ENCODE measurements at regions not wholly inside any gene's neighbourhood (a gene's known extent, or its start where the extent isn't known, plus 50 kb on each side); places are given as distances from the start of the nearest gene placed in this dataset.

- DNase-seq (ENCODE audit: low read depth): no peak
- TF ChIP-seq MYC (IDR thresholded peaks at IDR 0.05; ENCODE audit: low read depth, low read length) (no peak), MAX (IDR thresholded peaks at IDR 0.05; ENCODE audit: low read depth, low read length) (no peak), CTCF (IDR thresholded peaks at IDR 0.05; ENCODE audit: low read depth, low read length) (no peak), POLR2A (IDR thresholded peaks at IDR 0.05; ENCODE audit: extremely low read depth, insufficient read length) (no peak)
- no peak overlapping the region for H3K4me3 ChIP-seq (ENCODE audit: low read depth, low read length)
These were observed 83.9 kb downstream of the CCNA1 start for GRCh38 chr13:36516225-36516624.

DNA sequence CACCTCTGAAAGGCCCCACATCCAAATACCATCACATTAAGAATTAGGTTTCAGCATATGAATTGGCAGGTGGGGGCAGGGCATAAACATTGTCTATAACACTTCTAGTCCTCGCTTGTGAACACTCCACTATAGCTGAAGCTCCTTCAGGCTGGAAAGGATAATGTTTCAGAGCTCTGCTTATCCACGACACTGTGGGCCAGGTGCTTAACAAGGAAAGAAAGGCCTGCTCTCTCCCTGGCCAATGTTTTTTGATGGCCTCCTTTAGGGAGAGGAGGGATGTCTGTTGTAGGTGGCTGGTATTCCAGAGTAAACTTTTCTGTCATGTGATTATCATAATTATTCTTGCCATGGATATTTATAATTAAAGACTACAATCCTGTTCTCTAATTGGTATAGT lies 86.4 kb downstream of the CCNA1 start:
- no peak overlapping the region for H3K4me3 ChIP-seq (ENCODE audit: low read depth, low read length)
- TF ChIP-seq MYC (IDR thresholded peaks at IDR 0.05; ENCODE audit: low read depth, low read length) (no peak), CTCF (IDR thresholded peaks at IDR 0.05; ENCODE audit: low read depth, low read length) (no peak), MAX (IDR thresholded peaks at IDR 0.05; ENCODE audit: low read depth, low read length) (no peak), POLR2A (IDR thresholded peaks at IDR 0.05; ENCODE audit: extremely low read depth, insufficient read length) (no peak)
- DNase-seq (ENCODE audit: low read depth): no peak

- H3K4me3 ChIP-seq (ENCODE audit: low read depth, low read length): no peak overlapping the region
- no peak for DNase-seq (ENCODE audit: low read depth)
- no peak for TF ChIP-seq MYC (IDR thresholded peaks at IDR 0.05; ENCODE audit: low read depth, low read length)
- TF ChIP-seq POLR2A (IDR thresholded peaks at IDR 0.05; ENCODE audit: extremely low read depth, insufficient read length): no peak
These were observed 87.1 kb downstream of the CCNA1 start for GRCh38 chr13:36519432-36519831.

DNA sequence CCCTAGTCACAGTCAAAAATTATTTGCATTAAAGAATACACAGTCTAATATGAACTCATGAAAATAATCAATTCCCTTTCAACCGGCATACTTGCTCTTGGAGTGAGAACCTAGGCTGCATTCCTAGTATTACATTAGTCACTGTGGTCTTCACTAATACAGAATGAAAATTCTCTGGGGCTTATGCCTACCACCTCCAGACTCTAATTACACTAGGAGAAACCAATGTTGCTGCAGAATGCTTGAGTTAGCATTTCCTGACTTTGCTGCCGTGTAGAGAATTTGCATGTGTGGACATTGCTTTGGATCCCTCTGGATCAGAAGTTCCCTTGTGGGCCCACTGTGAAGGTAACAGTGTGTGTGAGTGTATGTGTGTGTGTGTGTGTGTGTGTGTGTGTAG lies 87.8 kb downstream of the CCNA1 start:
- TF ChIP-seq CTCF (IDR thresholded peaks at IDR 0.05; ENCODE audit: low read depth, low read length) (no peak), MYC (IDR thresholded peaks at IDR 0.05; ENCODE audit: low read depth, low read length) (no peak), MAX (IDR thresholded peaks at IDR 0.05; ENCODE audit: low read depth, low read length) (no peak), POLR2A (IDR thresholded peaks at IDR 0.05; ENCODE audit: extremely low read depth, insufficient read length) (no peak)
- no peak overlapping the region for H3K4me3 ChIP-seq (ENCODE audit: low read depth, low read length)
- DNase-seq (ENCODE audit: low read depth): no peak

- no peak for TF ChIP-seq CTCF (IDR thresholded peaks at IDR 0.05; ENCODE audit: low read depth, low read length)
- no peak for TF ChIP-seq MAX (IDR thresholded peaks at IDR 0.05; ENCODE audit: low read depth, low read length)
- TF ChIP-seq POLR2A (IDR thresholded peaks at IDR 0.05; ENCODE audit: extremely low read depth, insufficient read length): no peak
- no peak overlapping the region for H3K4me3 ChIP-seq (ENCODE audit: low read depth, low read length)
- no peak for DNase-seq (ENCODE audit: low read depth)
These were observed 94.6 kb downstream of the CCNA1 start for GRCh38 chr13:36526897-36527296.

DNA sequence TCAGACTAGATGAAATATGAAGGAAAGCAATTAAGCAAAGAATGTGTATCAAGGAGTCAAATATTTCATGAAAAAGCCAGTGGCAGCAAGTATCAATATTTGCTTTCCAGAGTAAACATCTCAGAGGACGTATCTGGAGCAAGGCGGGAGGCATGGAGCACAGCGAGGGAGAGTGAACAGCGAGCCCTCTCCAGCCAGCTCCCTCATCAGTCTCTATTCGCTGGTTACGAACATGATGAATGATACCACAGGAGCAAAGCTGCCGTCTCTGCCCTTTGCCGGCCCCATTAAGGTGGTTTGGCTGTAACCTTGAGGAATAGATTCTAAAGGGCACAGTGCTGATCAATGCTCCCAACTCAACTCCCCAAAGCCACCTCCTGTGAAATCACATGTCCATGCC lies 95.8 kb downstream of the CCNA1 start:
- DNase-seq (ENCODE audit: low read depth): no peak
- H3K4me3 ChIP-seq (ENCODE audit: low read depth, low read length): no peak overlapping the region
- TF ChIP-seq MYC (IDR thresholded peaks at IDR 0.05; ENCODE audit: low read depth, low read length) (no peak), POLR2A (IDR thresholded peaks at IDR 0.05; ENCODE audit: extremely low read depth, insufficient read length) (no peak), MAX (IDR thresholded peaks at IDR 0.05; ENCODE audit: low read depth, low read length) (no peak), CTCF (IDR thresholded peaks at IDR 0.05; ENCODE audit: low read depth, low read length) (no peak)
